Ishikawa (cell line): ENCODE measurements at regions not wholly inside any gene's neighbourhood (a gene's known extent, or its start where the extent isn't known, plus 50 kb on each side); places are given as distances from the start of the nearest gene placed in this dataset.

Source experiments
- CEBPB ChIP-seq: IDR thresholded peaks from 2 replicates; pipeline ENCODE4 v1.6.1; 2012
- CREB1 ChIP-seq: IDR thresholded peaks from 2 replicates; pipeline ENCODE4 v1.6.1; 2012; ENCODE audit warnings: low read depth
- EGR1 ChIP-seq: IDR thresholded peaks from 2 replicates; pipeline ENCODE4 v1.6.1; 2012
- EP300 ChIP-seq: IDR thresholded peaks from 2 replicates; pipeline ENCODE4 v1.6.1; 2012; ENCODE audit warnings: borderline replicate concordance
- FOXM1 ChIP-seq: IDR thresholded peaks from 2 replicates; pipeline ENCODE4 v1.6.1; 2012; ENCODE audit warnings: low read depth, borderline replicate concordance
- MAX ChIP-seq: IDR thresholded peaks from 2 replicates; pipeline ENCODE4 v1.6.1; 2012
- NFIC ChIP-seq: IDR thresholded peaks from 2 replicates; pipeline ENCODE4 v1.6.1; 2012
- RAD21 ChIP-seq: IDR thresholded peaks from 2 replicates; pipeline ENCODE4 v1.6.1; 2012; ENCODE audit warnings: low read depth
- TAF1 ChIP-seq: IDR thresholded peaks from 2 replicates; pipeline ENCODE4 v1.6.1; 2012; ENCODE audit warnings: low read depth, mild to moderate bottlenecking
- TCF12 ChIP-seq: IDR thresholded peaks from 2 replicates; pipeline ENCODE4 v1.6.1; 2012; ENCODE audit warnings: low read depth
- TEAD4 ChIP-seq: IDR thresholded peaks from 2 replicates; pipeline ENCODE4 v1.6.1; 2012
- USF1 ChIP-seq: IDR thresholded peaks from 2 replicates; pipeline ENCODE4 v1.6.1; 2012
- YY1 ChIP-seq: IDR thresholded peaks from 2 replicates; pipeline ENCODE4 v1.6.1; 2012; ENCODE audit warnings: low read depth
- ZBTB7A ChIP-seq: IDR thresholded peaks from 2 replicates; pipeline ENCODE4 v1.6.1; 2012; ENCODE audit warnings: low read depth
- TF ChIP-seq, protein P1 (sequence below): IDR thresholded peaks from 2 replicates; pipeline ENCODE4 v1.6.1; 2012; ENCODE audit warnings: low read depth, mild to moderate bottlenecking

- TF ChIP-seq EP300: no peak
- no peak for TF ChIP-seq TAF1
These were observed 306.7 kb downstream of the ADGRD1 start for GRCh38 chr12:131260251-131260905.

DNA sequence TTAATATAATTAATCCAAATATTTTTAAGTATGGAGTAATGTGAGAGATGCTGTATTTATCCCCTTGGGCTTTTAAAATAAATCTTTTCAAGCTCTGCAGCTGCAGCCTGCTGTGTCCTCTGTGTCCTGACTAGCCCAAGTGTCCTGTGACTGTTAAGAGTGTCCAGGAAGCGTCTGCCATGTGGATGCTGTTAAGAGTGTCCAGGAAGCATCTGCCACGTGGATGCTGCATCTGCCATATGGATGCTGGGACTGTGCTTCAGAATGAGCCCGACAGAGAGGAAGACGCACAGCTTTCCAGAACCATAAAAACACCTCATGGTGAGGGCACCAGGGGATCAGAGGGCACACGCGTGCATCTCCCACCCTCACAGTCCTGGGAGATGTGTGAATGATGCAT lies 307.2 kb downstream of the ADGRD1 start:
- TF ChIP-seq EGR1: no peak
- no peak for TF ChIP-seq FOXM1
- TF ChIP-seq CREB1: no peak
- no peak for TF ChIP-seq EP300
- no peak for TF ChIP-seq USF1
- TF ChIP-seq, protein P1, sequence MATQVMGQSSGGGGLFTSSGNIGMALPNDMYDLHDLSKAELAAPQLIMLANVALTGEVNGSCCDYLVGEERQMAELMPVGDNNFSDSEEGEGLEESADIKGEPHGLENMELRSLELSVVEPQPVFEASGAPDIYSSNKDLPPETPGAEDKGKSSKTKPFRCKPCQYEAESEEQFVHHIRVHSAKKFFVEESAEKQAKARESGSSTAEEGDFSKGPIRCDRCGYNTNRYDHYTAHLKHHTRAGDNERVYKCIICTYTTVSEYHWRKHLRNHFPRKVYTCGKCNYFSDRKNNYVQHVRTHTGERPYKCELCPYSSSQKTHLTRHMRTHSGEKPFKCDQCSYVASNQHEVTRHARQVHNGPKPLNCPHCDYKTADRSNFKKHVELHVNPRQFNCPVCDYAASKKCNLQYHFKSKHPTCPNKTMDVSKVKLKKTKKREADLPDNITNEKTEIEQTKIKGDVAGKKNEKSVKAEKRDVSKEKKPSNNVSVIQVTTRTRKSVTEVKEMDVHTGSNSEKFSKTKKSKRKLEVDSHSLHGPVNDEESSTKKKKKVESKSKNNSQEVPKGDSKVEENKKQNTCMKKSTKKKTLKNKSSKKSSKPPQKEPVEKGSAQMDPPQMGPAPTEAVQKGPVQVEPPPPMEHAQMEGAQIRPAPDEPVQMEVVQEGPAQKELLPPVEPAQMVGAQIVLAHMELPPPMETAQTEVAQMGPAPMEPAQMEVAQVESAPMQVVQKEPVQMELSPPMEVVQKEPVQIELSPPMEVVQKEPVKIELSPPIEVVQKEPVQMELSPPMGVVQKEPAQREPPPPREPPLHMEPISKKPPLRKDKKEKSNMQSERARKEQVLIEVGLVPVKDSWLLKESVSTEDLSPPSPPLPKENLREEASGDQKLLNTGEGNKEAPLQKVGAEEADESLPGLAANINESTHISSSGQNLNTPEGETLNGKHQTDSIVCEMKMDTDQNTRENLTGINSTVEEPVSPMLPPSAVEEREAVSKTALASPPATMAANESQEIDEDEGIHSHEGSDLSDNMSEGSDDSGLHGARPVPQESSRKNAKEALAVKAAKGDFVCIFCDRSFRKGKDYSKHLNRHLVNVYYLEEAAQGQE: no peak
- TF ChIP-seq TAF1: no peak
- no peak for TF ChIP-seq YY1
- no peak for TF ChIP-seq MAX
- no peak for TF ChIP-seq ZBTB7A
- TF ChIP-seq TCF12: no peak
- TF ChIP-seq CEBPB: no peak
- no peak for TF ChIP-seq TEAD4
- TF ChIP-seq RAD21: no peak
- TF ChIP-seq NFIC: no peak

- TF ChIP-seq, protein P1: no peak
- TF ChIP-seq YY1 (no peak), CEBPB (no peak), TAF1 (no peak), MAX (no peak), FOXM1 (no peak), NFIC (no peak), CREB1 (no peak), TCF12 (no peak), TEAD4 (no peak)
These were observed 308.2 kb downstream of the ADGRD1 start for GRCh38 chr12:131261906-131262305.

DNA sequence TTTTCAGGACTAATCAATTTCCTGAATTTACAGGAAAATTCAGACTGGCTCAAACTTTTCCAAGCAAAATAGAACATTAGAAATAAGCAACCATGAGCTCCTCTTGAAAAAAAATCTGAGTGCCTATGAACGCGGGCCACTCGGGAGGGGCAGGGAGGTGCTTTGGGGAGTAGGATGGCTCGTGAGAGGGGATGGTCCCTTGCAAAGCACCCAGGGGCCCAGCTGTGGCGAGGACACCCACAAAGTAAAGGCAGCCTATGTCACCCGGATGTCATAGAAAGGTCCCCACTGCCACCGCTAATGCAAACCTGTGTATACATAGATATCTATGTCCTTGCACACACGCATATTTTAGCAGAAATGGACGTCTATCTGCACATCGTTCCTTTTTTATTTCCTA lies 309.9 kb downstream of the ADGRD1 start:
- TF ChIP-seq TCF12: no peak
- TF ChIP-seq, protein P1: no peak
- no peak for TF ChIP-seq EP300
- TF ChIP-seq FOXM1: no peak
- TF ChIP-seq TEAD4: no peak
- no peak for TF ChIP-seq USF1
- no peak for TF ChIP-seq CREB1
- no peak for TF ChIP-seq CEBPB
- no peak for TF ChIP-seq TAF1
- TF ChIP-seq MAX: no peak
- TF ChIP-seq RAD21: no peak
- no peak for TF ChIP-seq ZBTB7A
- TF ChIP-seq NFIC: no peak
- TF ChIP-seq EGR1: no peak
- TF ChIP-seq YY1: no peak
